A549 (cell line): ENCODE measurements at regions not wholly inside any gene's neighbourhood (a gene's known extent, or its start where the extent isn't known, plus 50 kb on each side); places are given as distances from the start of the nearest gene placed in this dataset.

Experiments
- BHLHE40 ChIP-seq: IDR thresholded peaks from 2 replicates; pipeline ENCODE4 v1.6.1; 2012; ENCODE audit warnings: low read depth, low read length, inconsistent platforms
- CBX2 ChIP-seq: fragments of 200-600 bp; sonication (generic); IDR thresholded peaks from 2 replicates; pipeline ENCODE4 v1.6.1; 2016; ENCODE audit warnings: low read depth, mild to moderate bottlenecking, borderline replicate concordance
- CEBPB ChIP-seq, 2 experiments: fragments of >200 bp in 1 of 2; sonication (Bioruptor Twin) in 1 of 2; formaldehyde crosslinking in 1 of 2; IDR thresholded peaks; 2 replicates each; pipeline ENCODE4 v1.6.1; 2012 to 2016
- EHF ChIP-seq: fragments of 250-450 bp; sonication (Bioruptor Pico); IDR thresholded peaks from 2 replicates; pipeline ENCODE4 v1.5.0; 2020; ENCODE audit warnings: mild to moderate bottlenecking
- EP300 ChIP-seq, 2 experiments: fragments of >200 bp; sonication (Bioruptor Twin); formaldehyde crosslinking; IDR thresholded peaks; 2 replicates in 1 of 2; 3 replicates in 1 of 2; pipeline ENCODE4 v1.6.1; 2016 to 2017
- FOSB ChIP-seq: fragments of 250-450 bp; sonication (Bioruptor Pico); IDR thresholded peaks from 2 replicates; pipeline ENCODE4 v1.5.0; 2020; ENCODE audit warnings: mild to moderate bottlenecking, moderate library complexity
- FOSL2 ChIP-seq, 2 experiments: fragments of 450-650 bp in 1 of 2; fragments of >200 bp in 1 of 2; sonication (Bioruptor Twin) in 1 of 2; formaldehyde crosslinking; IDR thresholded peaks; 2 replicates each; pipeline versions ENCODE4 v1.5.0 to v1.6.1; 2016 to 2020; ENCODE audit warnings: mild to moderate bottlenecking in 1 of 2, moderate library complexity in 1 of 2
- GATA3 ChIP-seq: IDR thresholded peaks from 2 replicates; pipeline ENCODE4 v1.6.1; 2012; ENCODE audit warnings: borderline replicate concordance
- HDAC2 ChIP-seq: fragments of 200-600 bp; sonication (generic); IDR thresholded peaks from 2 replicates; pipeline ENCODE4 v1.6.1; 2016
- HOXA7 ChIP-seq: fragments of 250-450 bp; sonication (Bioruptor Pico); IDR thresholded peaks from 2 replicates; pipeline ENCODE4 v1.5.0; 2020; ENCODE audit warnings: mild to moderate bottlenecking, moderate library complexity
- HOXB13 ChIP-seq: fragments of 250-450 bp; sonication (Bioruptor Pico); IDR thresholded peaks from 2 replicates; pipeline ENCODE4 v1.5.0; 2020; ENCODE audit warnings: low read depth, mild to moderate bottlenecking, moderate library complexity
- HOXB5 ChIP-seq: fragments of 250-450 bp; sonication (Bioruptor Pico); IDR thresholded peaks from 2 replicates; pipeline ENCODE4 v1.5.0; 2020; ENCODE audit warnings: mild to moderate bottlenecking, moderate library complexity
- JUNB ChIP-seq: fragments of >200 bp; sonication (Bioruptor Twin); formaldehyde crosslinking; IDR thresholded peaks from 2 replicates; pipeline ENCODE4 v1.6.1; 2016
- KDM5A ChIP-seq: fragments of 200-600 bp; sonication (generic); IDR thresholded peaks from 2 replicates; pipeline ENCODE4 v1.6.1; 2016; ENCODE audit warnings: antibody characterized with exemption, mild to moderate bottlenecking
- MYC ChIP-seq: IDR thresholded peaks from 2 replicates; pipeline ENCODE4 v1.6.1; 2012; ENCODE audit warnings: mild to moderate bottlenecking, inconsistent platforms, low read length, improper control_type of control experiment, borderline replicate concordance
- NPAS2 ChIP-seq: fragments of 250-450 bp; sonication (Bioruptor Pico); IDR thresholded peaks from 2 replicates; pipeline ENCODE4 v1.8.0; 2022; ENCODE audit warnings: mild to moderate bottlenecking, moderate library complexity, borderline replicate concordance
- NR3C1 ChIP-seq: fragments of >200 bp; sonication (Bioruptor Twin); formaldehyde crosslinking; IDR thresholded peaks from 3 replicates; pipeline ENCODE4 v1.6.1; 2017
- PHF8 ChIP-seq: fragments of 200-600 bp; sonication (generic); IDR thresholded peaks from 2 replicates; pipeline ENCODE4 v1.6.1; 2016; ENCODE audit warnings: low read depth, mild to moderate bottlenecking, antibody characterized with exemption, moderate library complexity, borderline replicate concordance
- RAD21 ChIP-seq, 2 experiments: fragments of >200 bp in 1 of 2; sonication (Bioruptor Twin) in 1 of 2; formaldehyde crosslinking in 1 of 2; IDR thresholded peaks in 1 of 2; conservative IDR thresholded peaks in 1 of 2; 2 replicates in 1 of 2; 3 replicates in 1 of 2; pipeline ENCODE4 v1.6.1; 2012 to 2018; ENCODE audit warnings: inconsistent platforms in 1 of 2
- RCOR1 ChIP-seq: fragments of 150-350 bp; IDR thresholded peaks from 2 replicates; pipeline ENCODE4 v1.6.1; 2014; ENCODE audit warnings: antibody characterized with exemption, low read length, low read depth
- RNF2 ChIP-seq: fragments of 200-600 bp; sonication (generic); IDR thresholded peaks from 2 replicates; pipeline ENCODE4 v1.6.1; 2016; ENCODE audit warnings: low read depth, mild to moderate bottlenecking, antibody characterized with exemption, moderate library complexity, borderline replicate concordance
- SMC3 ChIP-seq: fragments of >200 bp; sonication (Bioruptor Twin); formaldehyde crosslinking; IDR thresholded peaks from 3 replicates; pipeline ENCODE4 v1.6.1; 2018; ENCODE audit warnings: inconsistent platforms
- SREBF2 ChIP-seq: fragments of 450-650 bp; IDR thresholded peaks from 2 replicates; pipeline ENCODE4 v1.6.1; 2014; ENCODE audit warnings: mild to moderate bottlenecking, moderate library complexity
- TFCP2L1 ChIP-seq: fragments of 250-450 bp; sonication (Bioruptor Pico); IDR thresholded peaks from 2 replicates; pipeline ENCODE4 v1.5.0; 2021; ENCODE audit warnings: mild to moderate bottlenecking
- TP53 ChIP-seq: fragments of 250-450 bp; sonication (Bioruptor Pico); IDR thresholded peaks from 2 replicates; pipeline ENCODE4 v1.5.0; 2021; ENCODE audit warnings: mild to moderate bottlenecking, moderate library complexity
- ZFP36 ChIP-seq: fragments of 450-650 bp; IDR thresholded peaks from 2 replicates; pipeline ENCODE4 v1.6.1; 2014; ENCODE audit warnings: borderline replicate concordance; ENCODE audit not compliant: partially characterized antibody
- ZNF302 ChIP-seq: fragments of 250-450 bp; sonication (Bioruptor Pico); IDR thresholded peaks from 2 replicates; pipeline ENCODE4 v1.9.0; 2021; ENCODE audit warnings: inconsistent platforms, mild to moderate bottlenecking, moderate library complexity
- ZSCAN20 ChIP-seq: fragments of 250-450 bp; sonication (Bioruptor Pico); IDR thresholded peaks from 2 replicates; pipeline ENCODE4 v1.8.0; 2022; ENCODE audit warnings: mild to moderate bottlenecking, moderate library complexity
- TF ChIP-seq, protein P1 (sequence below): fragments of >200 bp; sonication (Bioruptor Twin); formaldehyde crosslinking; IDR thresholded peaks from 2 replicates; pipeline ENCODE4 v1.6.1; 2016
- TF ChIP-seq, protein P2 (sequence below): fragments of 250-450 bp; sonication (Bioruptor Pico); IDR thresholded peaks from 2 replicates; pipeline ENCODE4 v1.5.0; 2021; ENCODE audit warnings: mild to moderate bottlenecking, moderate library complexity, borderline replicate concordance
- TF ChIP-seq, protein P3 (sequence below): fragments of >200 bp; sonication (Bioruptor Twin); formaldehyde crosslinking; IDR thresholded peaks from 3 replicates; pipeline ENCODE4 v1.5.1; 2016
- TF ChIP-seq, protein P4 (sequence below): fragments of 150-350 bp; IDR thresholded peaks from 2 replicates; pipeline ENCODE4 v1.6.1; 2014; ENCODE audit warnings: low read depth, mild to moderate bottlenecking, low read length
- TF ChIP-seq, protein P5 (sequence below): fragments of 450-650 bp; IDR thresholded peaks from 2 replicates; pipeline ENCODE4 v1.6.1; 2014; ENCODE audit warnings: antibody characterized with exemption
- TF ChIP-seq, protein P6 (sequence below): IDR thresholded peaks from 2 replicates; pipeline ENCODE4 v1.6.1; 2012; ENCODE audit warnings: low read depth, borderline replicate concordance
- TF ChIP-seq, protein P7 (sequence below): IDR thresholded peaks from 2 replicates; pipeline ENCODE4 v1.6.1; 2012
- TF ChIP-seq, protein P8 (sequence below): IDR thresholded peaks from 2 replicates; pipeline ENCODE4 v1.6.1; 2012

DNA sequence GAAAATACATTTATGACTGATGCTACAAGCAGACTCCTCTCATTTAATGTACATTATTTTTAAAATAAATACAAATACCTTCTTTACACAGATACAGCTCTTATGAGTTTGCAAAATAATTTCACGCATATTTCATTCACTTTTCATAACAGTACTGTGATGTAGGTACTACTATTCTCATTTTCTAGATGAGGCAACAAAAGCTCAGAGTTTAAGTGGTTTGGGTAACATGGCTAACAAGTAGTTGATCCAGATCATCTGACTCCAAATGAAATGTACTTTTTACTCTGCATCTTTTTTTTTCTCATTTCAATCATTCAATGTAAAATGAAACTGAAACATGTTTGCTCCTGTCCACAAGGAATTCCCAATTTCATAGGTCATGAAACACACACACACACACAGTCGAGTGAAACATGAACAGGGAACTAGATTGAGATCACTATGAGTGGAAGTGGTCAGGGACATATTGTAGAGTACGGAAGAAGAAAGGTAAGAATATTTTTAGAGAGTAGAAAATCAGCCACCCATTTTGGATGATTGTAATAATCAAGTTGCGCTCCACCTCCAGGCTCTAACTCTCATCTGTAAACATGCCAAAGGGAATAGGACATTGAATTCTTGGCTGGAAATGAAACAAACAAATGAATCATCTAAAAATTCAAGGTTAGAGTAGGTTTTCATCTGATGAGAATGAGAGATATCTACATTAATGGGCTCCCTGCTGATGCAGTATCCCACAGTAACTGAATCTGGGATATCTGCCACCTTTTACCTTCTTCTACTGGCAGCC, 92.4 kb downstream of the CLDN1 start (continued):
- no peak for TF ChIP-seq CBX2
- no peak for TF ChIP-seq HOXA7
- no peak for TF ChIP-seq EHF (CRISPR knock-in tag)
- TF ChIP-seq, protein P1, sequence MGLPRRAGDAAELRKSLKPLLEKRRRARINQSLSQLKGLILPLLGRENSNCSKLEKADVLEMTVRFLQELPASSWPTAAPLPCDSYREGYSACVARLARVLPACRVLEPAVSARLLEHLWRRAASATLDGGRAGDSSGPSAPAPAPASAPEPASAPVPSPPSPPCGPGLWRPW: no peak
- no peak for TF ChIP-seq RCOR1
- TF ChIP-seq SMC3: no peak
- TF ChIP-seq, protein P2, sequence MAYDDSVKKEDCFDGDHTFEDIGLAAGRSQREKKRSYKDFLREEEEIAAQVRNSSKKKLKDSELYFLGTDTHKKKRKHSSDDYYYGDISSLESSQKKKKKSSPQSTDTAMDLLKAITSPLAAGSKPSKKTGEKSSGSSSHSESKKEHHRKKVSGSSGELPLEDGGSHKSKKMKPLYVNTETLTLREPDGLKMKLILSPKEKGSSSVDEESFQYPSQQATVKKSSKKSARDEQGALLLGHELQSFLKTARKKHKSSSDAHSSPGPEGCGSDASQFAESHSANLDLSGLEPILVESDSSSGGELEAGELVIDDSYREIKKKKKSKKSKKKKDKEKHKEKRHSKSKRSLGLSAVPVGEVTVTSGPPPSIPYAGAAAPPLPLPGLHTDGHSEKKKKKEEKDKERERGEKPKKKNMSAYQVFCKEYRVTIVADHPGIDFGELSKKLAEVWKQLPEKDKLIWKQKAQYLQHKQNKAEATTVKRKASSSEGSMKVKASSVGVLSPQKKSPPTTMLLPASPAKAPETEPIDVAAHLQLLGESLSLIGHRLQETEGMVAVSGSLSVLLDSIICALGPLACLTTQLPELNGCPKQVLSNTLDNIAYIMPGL (CRISPR knock-in tag): no peak
- no peak for TF ChIP-seq HOXB13 (CRISPR knock-in tag)
- peak in 1 of 2 experiments; percentile 18; a peak in 1 of 5 replicates for TF ChIP-seq RAD21 (conservative IDR thresholded peaks at IDR 0.05 in 1 of 2, IDR thresholded peaks at IDR 0.05 in 1 of 2)
- no peak for TF ChIP-seq FOSB (CRISPR knock-in tag)
- TF ChIP-seq TFCP2L1 (CRISPR knock-in tag): no peak
- no peak for TF ChIP-seq BHLHE40
- TF ChIP-seq HDAC2: no peak
- TF ChIP-seq JUNB: peak; percentile 70; the same call in 1 of the 2 replicates
- TF ChIP-seq ZNF302 (CRISPR knock-in tag): no peak
- TF ChIP-seq RNF2: no peak
- no peak for TF ChIP-seq NPAS2 (CRISPR knock-in tag)
- TF ChIP-seq EP300 (IDR thresholded peaks at IDR 0.05): peak; percentile 39 to 56; a peak in 1 of 5 replicates
- no peak for TF ChIP-seq NR3C1
- no peak for TF ChIP-seq PHF8
- TF ChIP-seq, protein P3, sequence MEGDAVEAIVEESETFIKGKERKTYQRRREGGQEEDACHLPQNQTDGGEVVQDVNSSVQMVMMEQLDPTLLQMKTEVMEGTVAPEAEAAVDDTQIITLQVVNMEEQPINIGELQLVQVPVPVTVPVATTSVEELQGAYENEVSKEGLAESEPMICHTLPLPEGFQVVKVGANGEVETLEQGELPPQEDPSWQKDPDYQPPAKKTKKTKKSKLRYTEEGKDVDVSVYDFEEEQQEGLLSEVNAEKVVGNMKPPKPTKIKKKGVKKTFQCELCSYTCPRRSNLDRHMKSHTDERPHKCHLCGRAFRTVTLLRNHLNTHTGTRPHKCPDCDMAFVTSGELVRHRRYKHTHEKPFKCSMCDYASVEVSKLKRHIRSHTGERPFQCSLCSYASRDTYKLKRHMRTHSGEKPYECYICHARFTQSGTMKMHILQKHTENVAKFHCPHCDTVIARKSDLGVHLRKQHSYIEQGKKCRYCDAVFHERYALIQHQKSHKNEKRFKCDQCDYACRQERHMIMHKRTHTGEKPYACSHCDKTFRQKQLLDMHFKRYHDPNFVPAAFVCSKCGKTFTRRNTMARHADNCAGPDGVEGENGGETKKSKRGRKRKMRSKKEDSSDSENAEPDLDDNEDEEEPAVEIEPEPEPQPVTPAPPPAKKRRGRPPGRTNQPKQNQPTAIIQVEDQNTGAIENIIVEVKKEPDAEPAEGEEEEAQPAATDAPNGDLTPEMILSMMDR: no peak
- TF ChIP-seq, protein P4, sequence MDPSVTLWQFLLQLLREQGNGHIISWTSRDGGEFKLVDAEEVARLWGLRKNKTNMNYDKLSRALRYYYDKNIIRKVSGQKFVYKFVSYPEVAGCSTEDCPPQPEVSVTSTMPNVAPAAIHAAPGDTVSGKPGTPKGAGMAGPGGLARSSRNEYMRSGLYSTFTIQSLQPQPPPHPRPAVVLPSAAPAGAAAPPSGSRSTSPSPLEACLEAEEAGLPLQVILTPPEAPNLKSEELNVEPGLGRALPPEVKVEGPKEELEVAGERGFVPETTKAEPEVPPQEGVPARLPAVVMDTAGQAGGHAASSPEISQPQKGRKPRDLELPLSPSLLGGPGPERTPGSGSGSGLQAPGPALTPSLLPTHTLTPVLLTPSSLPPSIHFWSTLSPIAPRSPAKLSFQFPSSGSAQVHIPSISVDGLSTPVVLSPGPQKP: no peak
- TF ChIP-seq, protein P5, sequence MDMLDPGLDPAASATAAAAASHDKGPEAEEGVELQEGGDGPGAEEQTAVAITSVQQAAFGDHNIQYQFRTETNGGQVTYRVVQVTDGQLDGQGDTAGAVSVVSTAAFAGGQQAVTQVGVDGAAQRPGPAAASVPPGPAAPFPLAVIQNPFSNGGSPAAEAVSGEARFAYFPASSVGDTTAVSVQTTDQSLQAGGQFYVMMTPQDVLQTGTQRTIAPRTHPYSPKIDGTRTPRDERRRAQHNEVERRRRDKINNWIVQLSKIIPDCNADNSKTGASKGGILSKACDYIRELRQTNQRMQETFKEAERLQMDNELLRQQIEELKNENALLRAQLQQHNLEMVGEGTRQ: no peak
- no peak for TF ChIP-seq SREBF2
- TF ChIP-seq, protein P6, sequence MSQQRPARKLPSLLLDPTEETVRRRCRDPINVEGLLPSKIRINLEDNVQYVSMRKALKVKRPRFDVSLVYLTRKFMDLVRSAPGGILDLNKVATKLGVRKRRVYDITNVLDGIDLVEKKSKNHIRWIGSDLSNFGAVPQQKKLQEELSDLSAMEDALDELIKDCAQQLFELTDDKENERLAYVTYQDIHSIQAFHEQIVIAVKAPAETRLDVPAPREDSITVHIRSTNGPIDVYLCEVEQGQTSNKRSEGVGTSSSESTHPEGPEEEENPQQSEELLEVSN: no peak
- TF ChIP-seq, protein P7, sequence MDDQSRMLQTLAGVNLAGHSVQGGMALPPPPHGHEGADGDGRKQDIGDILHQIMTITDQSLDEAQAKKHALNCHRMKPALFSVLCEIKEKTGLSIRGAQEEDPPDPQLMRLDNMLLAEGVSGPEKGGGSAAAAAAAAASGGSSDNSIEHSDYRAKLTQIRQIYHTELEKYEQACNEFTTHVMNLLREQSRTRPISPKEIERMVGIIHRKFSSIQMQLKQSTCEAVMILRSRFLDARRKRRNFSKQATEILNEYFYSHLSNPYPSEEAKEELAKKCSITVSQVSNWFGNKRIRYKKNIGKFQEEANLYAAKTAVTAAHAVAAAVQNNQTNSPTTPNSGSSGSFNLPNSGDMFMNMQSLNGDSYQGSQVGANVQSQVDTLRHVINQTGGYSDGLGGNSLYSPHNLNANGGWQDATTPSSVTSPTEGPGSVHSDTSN: no peak
- no peak for TF ChIP-seq ZFP36
- no peak for TF ChIP-seq MYC
- TF ChIP-seq, protein P8, sequence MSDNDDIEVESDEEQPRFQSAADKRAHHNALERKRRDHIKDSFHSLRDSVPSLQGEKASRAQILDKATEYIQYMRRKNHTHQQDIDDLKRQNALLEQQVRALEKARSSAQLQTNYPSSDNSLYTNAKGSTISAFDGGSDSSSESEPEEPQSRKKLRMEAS: no peak
- TF ChIP-seq HOXB5 (CRISPR knock-in tag): no peak
- TF ChIP-seq KDM5A: no peak
- no peak for TF ChIP-seq TP53 (CRISPR knock-in tag)
- TF ChIP-seq FOSL2 (IDR thresholded peaks at IDR 0.05): no peak
- TF ChIP-seq FOSL2 (CRISPR knock-in tag; IDR thresholded peaks at IDR 0.05): peak; percentile 74
- no peak for TF ChIP-seq ZSCAN20 (CRISPR knock-in tag)
- peak; percentile 97 for TF ChIP-seq GATA3
- peak in 1 of 2 experiments; percentile 34; a peak in 1 of 4 replicates for TF ChIP-seq CEBPB (IDR thresholded peaks at IDR 0.05)
